ENCODE measurements at regions not wholly inside any gene's neighbourhood (a gene's known extent, or its start where the extent isn't known, plus 50 kb on each side); places are given as distances from the start of the nearest gene placed in this dataset.

DNA sequence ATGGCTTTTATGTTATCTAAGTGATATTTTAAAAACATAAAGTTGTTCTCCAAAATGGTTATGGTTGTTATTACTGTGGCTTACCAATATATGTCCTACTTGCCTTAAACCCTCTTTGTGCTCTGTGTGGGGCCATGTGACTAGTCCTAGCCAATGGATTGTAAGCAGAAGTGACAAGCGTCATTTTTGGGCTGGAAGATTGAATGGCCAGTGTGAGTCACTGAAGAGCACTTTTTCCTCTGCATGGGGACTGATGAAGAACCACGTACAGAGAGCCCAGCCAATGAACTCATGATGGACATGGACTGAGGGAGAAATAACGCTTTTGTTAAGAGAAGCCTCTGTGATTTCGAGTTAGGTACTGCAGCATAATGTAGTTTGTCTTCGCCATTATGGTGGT, 332.7 kb downstream of the EDEM1 start:
- Mint-ChIP-seq H3K4me1 (no peaks in the 10 kb centered on the region), H3K36me3 (ENCODE audit: low read depth) (no peaks in the 10 kb centered on the region), H3K27ac (ENCODE audit: unreplicated experiment) (no peak overlapping the region), H3K9me3 (peaks cover 4% of the 10 kb centered on the region), H3K4me3 (no peak overlapping the region), H3K27me3 (ENCODE audit: low read depth) (peaks cover 8% of the 10 kb centered on the region)
- DNase-seq (ENCODE audit: low read depth, low spot score): no peak
- TF ChIP-seq CTCF (conservative IDR thresholded peaks at IDR 0.05): no peak

DNA sequence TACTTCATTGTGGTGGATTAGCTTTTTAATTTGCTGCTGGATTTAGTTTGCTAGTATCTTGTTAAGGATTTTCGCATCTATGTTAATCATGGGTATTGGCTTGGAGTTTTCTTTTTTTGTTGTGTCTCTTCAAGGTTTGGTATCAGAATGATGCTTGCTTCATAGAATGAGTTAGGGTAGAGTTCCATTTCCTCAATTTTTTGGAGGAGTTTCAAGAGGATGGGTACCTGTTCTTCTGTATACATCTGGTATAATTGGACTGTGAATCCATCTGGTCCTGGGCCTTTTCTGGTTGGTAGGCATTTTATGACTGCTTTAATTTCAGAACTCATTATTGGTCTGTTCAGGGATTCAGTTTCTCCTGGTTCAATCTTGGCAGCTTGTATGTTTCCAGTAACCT, 335.6 kb downstream of the EDEM1 start:
- Mint-ChIP-seq H3K4me1 (no peaks in the 10 kb centered on the region), H3K27ac (ENCODE audit: unreplicated experiment) (no peak overlapping the region), H3K9me3 (peaks cover 4% of the 10 kb centered on the region), H3K4me3 (no peak overlapping the region), H3K36me3 (ENCODE audit: low read depth) (no peaks in the 10 kb centered on the region), H3K27me3 (ENCODE audit: low read depth) (peaks cover 8% of the 10 kb centered on the region)
- DNase-seq (ENCODE audit: low read depth, low spot score): no peak
- TF ChIP-seq CTCF (conservative IDR thresholded peaks at IDR 0.05): no peak

GRCh38 chr3:5531039-5531438, 343.5 kb downstream of the EDEM1 start:
- H3K4me3 Mint-ChIP-seq: no peak overlapping the region
- H3K4me1 Mint-ChIP-seq: no peaks in the 10 kb centered on the region
- no peaks in the 10 kb centered on the region for H3K9me3 Mint-ChIP-seq
- DNase-seq (ENCODE audit: low read depth, low spot score): no peak
- no peak overlapping the region for H3K27ac Mint-ChIP-seq (ENCODE audit: unreplicated experiment)
- TF ChIP-seq CTCF (conservative IDR thresholded peaks at IDR 0.05): no peak
- no peaks in the 10 kb centered on the region for H3K36me3 Mint-ChIP-seq (ENCODE audit: low read depth)
- H3K27me3 Mint-ChIP-seq (ENCODE audit: low read depth): no peaks in the 10 kb centered on the region

GRCh38 chr3:5531741-5532290, 344.3 kb downstream of the EDEM1 start:
- DNase-seq (ENCODE audit: low read depth, low spot score): no peak
- no peaks in the 10 kb centered on the region for H3K36me3 Mint-ChIP-seq (ENCODE audit: low read depth)
- no peaks in the 10 kb centered on the region for H3K4me1 Mint-ChIP-seq
- H3K9me3 Mint-ChIP-seq: no peaks in the 10 kb centered on the region
- TF ChIP-seq CTCF (conservative IDR thresholded peaks at IDR 0.05): no peak
- H3K4me3 Mint-ChIP-seq: no peak overlapping the region
- no peaks in the 10 kb centered on the region for H3K27me3 Mint-ChIP-seq (ENCODE audit: low read depth)
- H3K27ac Mint-ChIP-seq (ENCODE audit: unreplicated experiment): no peak overlapping the region

- Mint-ChIP-seq H3K9me3 (peaks cover 7% of the 10 kb centered on the region), H3K4me3 (no peak overlapping the region), H3K36me3 (ENCODE audit: low read depth) (no peaks in the 10 kb centered on the region), H3K27me3 (ENCODE audit: low read depth) (peaks cover 2% of the 10 kb centered on the region), H3K27ac (ENCODE audit: unreplicated experiment) (no peak overlapping the region), H3K4me1 (no peaks in the 10 kb centered on the region)
- TF ChIP-seq CTCF (conservative IDR thresholded peaks at IDR 0.05): no peak
- no peak for DNase-seq (ENCODE audit: low read depth, low spot score)
These were observed 353.0 kb downstream of the EDEM1 start for GRCh38 chr3:5540532-5540931.

- Mint-ChIP-seq H3K36me3 (ENCODE audit: low read depth) (no peaks in the 10 kb centered on the region), H3K27me3 (ENCODE audit: low read depth) (peaks cover 2% of the 10 kb centered on the region), H3K9me3 (peaks cover 7% of the 10 kb centered on the region), H3K27ac (ENCODE audit: unreplicated experiment) (no peak overlapping the region), H3K4me1 (no peaks in the 10 kb centered on the region), H3K4me3 (no peak overlapping the region)
- TF ChIP-seq CTCF (conservative IDR thresholded peaks at IDR 0.05): no peak
- no peak for DNase-seq (ENCODE audit: low read depth, low spot score)
These were observed 355.0 kb downstream of the EDEM1 start for GRCh38 chr3:5542472-5542871.

All from neural crest cell (in vitro differentiated cells).